ENCODE measurements at regions not wholly inside any gene's neighbourhood (a gene's known extent, or its start where the extent isn't known, plus 50 kb on each side); places are given as distances from the start of the nearest gene placed in this dataset.

DNA sequence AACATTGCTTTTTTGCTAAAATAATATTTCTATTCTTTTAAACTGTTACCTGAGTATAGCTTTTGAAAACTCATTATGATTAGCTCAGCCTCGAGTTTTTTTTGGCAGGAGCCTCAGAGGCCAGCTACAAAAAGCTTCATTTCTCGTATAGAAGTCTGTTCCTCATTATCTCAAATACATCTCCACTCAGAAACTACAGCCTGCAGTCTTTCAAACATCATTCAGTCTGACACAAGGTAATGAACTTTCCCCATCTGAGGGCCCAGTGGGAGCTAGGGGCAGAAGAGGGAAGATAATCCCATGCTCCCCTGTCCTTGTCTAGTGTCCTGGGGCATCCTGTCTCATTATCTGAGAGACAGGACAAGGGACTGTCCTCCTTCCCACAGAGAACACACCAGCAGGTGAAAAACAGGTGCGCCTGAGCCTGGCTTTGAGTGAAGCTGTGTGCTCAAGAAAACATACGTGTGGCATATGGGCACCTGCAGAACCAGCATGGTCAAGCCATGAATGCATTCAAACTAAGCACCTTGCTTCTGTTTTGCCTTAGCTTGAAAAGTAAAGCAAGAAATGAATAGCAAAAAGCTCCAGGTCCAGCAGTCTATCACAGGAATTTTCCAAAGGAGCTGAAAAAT lies 247.5 kb downstream of the MREG start:
- DNase-seq: no peak

DNA sequence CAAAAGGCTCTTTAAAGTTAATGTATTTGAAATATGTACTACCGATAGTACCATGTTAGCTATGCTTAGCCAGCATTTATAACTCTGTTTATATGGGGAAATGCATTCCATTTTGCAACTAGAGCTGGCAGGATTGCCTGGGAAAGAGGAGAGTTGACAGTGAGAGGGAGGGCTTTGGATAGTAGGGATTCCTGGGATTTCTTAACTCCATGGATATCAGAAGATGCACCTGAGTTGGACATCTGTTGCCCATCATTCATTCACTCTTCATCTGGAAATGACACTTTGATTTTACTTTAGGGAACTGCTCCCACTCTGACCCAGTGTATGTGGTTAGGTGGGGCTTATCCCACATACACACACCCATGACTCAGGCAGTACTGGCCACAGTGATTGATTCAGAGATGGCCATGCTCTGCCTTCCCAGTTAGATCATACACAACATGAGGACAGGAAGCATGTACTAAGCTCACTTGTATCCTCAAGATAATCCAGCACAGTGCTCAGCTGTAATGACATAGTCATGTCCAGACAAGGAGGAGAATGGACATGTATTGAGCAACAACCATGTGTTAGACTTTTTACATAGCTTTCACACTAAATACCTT lies 248.8 kb downstream of the MREG start:
- DNase-seq: no peak

DNA sequence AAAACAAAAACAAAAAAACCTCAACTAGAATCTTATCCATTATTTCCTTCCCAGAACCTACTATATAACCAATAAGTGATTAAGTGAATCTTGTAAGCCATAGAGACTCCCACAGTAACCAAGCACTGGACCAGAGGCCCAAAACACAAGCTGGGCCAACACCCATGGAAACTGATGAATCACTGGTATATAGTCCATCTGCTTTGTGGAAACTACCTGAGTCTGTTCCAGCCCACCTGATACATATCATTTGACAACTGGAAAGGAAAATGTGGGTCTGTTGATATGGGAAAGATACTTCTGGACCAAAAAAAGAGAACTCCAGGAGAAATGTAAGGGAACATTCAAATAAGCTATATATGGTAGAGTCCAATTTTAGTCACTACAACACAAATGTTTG lies 252.8 kb downstream of the MREG start:
- no peak for DNase-seq

DNA sequence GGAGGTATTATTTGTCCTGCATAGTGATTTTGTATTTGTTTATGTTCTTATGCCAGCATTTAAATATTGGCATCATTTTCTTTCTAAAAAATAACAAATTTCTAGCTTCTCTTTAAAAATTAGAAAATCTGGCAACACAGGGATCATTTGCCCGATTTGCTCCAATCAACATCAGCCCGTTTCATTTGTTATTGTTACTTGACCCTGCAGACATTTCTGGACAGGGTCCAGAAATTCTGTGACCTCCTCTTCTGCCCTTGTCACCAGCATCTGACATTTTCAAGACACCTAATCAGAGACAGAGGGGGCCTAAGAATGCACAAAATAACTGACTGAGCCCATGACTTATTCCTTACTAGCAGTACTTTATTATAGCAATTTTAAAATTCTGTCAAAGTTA lies 253.3 kb downstream of the MREG start:
- no peak for DNase-seq

DNA sequence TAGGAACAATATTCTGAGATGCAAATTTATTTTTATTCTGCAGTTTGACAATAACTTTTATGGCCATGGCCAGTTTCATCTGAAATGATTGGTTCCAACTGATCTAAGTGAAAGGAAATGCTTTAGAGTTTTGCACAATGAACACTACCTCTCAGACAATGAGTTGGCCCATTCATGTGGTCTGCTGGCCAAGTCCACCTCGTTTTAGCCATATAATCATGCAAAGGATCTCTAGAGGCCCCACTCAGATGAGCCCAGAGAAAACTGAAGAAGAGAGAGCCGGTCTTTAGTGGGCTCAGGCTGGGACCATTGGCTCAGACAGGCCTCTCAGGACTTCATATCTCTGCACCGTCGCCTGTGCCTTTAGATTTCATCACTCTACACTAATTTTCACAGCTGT lies 254.7 kb downstream of the MREG start:
- DNase-seq: no peak

DNA sequence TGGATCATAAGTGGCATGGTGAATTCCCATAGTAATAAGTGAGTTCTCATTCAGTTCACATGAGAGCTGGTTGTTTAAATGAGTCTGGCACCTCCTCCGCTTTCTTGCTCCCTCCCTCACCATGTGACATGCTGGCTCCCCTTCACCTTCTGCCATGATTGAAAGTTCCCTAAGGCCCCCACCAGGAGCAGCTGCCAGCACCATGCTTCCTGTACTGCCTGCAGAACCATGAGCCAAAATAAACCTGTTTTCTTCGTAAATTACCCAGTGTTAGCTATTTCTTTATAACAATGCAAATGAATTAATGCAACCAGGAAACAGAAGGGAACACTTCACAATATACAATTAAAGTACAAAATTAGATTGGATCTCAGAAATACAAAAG lies 257.0 kb downstream of the MREG start:
- DNase-seq: no peak

DNA sequence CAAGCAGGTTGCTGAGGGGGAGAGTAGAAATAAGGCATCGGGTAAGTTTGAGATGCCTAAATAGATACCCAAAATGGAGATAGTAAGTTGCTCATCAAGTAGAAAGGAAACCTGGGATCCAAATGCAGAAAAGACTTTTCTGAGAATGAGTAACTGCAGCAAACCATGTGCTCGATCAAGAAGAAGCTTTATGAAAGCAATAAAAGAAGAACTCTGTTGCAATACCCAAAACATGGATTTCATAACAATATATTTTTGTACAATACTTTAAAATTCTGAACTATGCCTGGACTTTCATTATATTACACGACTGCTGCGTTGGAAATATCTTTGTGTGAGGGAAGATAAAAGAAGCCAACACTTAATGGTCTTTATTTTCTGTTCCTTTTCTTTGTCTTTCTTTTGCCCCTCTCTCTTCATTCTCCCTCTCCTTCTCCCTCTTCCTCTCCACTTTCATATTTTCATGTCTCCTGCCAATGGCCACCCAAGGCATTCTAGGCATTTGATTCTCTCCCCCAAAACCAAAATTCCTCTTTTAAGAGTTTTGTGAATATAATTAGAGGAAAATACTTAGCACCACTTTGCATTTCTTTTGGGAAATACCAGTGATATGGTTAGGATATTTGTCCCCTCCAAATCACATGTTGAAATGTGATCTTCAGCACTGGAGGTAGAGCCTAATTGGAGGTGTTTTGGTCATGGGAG lies 257.6 kb downstream of the MREG start:
- no peak for DNase-seq

DNA sequence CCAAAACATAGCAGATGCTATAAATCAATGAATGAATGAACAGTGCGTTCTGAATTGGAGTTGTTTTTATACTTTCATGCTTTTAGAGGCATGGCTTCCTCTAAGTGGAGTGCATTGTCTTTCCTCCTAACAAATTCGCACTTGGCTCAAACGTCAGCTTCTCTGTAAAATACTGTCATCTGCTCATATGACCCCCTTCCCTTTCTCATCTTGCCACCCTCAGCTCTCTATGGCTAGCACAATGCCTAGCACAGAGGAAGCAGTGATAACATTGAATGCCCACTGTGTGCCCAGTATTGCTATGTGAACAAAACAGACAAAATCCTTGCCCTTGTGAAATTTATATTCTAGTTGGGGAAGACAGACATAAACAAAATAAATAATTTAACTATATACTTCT lies 258.8 kb downstream of the MREG start:
- no peak for DNase-seq

DNA sequence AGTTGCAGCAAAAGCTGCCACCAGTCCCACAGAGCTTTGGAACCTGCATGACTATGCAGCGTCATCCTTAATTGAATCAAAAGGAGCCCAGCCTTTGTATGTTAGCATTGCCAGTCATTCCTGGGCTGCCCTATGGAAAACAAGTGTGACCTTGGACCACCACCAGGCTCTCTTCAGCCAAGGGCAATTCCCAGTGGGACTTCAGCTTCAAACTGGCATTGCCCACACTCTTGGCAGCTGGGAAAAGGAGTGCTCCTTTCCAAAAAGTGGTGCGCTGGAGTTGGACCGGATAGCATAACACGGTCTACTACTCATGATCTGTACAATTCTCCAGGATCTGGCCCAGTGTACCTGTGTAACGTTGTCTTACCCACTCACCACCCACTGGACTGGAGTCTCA lies 259.5 kb downstream of the MREG start:
- DNase-seq: no peak

DNA sequence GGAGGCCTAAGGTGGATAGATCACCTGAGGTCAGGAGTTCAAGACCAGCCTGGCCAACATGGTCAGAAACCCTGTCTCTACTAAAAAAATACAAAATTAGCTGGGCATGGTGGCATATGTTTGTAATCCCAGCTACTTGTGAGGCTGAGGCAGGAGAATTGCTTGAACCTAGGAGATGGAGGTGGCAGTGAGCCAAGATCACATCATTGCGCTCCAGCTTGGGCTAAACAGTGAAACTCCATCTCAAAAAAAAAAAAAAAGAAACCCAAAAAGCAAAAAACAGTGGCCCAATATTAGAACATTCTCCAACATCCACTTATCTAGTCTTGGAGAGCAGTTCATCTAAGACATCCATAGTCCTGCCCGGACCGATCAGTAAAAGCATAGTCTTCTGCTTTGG lies 260.4 kb downstream of the MREG start:
- DNase-seq: no peak

DNA sequence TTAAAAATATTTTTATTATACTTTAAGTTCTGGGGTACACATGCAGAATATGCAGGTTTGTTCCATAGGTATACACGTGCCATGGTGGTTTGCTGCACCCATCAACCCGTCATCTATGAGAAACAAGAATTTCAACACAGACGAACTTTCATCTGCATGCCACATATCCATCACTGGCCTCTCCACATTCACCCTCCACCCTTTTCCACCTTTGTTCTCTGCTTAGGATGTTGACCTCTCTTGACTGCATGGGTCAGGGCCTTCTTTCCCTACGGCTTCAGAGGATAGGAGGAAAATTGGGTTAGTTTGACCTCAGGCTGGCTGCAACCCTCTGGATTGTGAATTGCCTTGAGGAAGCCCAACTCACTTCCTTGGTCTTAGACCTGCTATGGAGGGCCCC lies 260.9 kb downstream of the MREG start:
- no peak for DNase-seq

DNA sequence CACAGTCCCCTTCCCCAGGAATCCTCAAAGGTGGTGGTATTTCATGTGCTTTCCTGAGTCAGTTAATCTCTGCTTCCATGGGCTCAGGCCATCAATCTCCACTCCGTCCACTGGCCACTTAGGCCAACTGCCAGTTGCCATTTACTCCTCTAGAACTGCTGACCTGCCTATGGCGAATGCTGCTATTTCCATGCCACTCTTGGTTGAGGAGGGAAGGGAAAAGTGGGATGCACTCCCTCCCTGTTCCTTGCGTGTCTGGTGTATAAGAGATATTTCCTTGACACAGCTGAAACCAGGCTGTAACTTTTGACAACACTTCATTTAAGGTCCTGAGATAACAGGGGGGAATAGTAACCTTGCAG lies 261.5 kb downstream of the MREG start:
- no peak for DNase-seq

DNA sequence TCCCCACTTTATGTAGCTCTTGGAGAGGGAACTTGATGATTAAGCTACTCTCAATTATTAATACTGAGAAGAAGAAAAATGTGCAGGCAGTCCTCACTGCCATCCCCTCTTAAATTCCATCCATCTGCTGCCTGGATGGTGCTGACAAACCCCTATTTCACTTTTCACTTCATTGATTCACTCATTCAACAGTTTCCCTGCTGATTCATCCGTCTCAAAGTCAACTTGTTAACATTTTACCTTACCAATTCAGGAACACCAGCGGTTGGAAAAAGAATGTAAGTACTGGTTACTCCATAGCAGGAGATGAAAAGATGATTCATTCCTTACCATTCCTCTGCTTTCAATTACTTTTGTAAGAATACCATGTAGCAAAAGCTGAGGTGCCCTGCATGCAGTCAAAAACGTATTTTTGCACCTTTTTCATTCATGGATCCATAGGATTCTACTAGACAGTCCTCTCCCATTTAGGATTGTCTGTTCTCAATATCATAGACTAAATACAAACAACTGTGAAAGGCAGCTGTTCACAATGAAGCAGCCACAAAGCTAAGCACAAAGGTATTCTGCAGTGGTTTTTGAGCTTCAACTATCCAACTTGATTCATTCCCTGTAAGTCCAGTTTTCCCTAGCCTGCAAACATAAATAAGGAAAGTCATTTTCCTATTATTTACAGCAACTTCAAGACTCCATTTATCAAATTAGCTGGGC lies 262.0 kb downstream of the MREG start:
- no peak for DNase-seq

DNA sequence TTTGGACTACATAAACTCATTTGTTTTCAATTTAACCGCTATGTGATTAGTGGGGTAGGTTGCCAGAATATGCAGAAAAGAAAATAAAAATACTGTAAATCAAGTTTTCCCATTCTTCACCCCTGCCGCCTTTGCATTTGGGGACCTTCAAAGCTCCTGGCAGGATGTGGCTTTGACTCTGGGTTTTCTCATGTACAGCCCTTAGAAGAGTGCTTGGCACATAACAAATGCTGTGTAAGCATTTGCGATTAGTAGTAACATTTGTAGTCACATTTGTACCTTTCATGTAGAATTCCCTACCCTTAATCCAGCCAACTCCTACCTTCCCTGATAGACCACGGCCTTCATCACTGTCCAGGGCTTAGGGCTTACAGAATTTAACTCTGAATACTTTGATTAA lies 262.6 kb downstream of the MREG start:
- DNase-seq: no peak

DNA sequence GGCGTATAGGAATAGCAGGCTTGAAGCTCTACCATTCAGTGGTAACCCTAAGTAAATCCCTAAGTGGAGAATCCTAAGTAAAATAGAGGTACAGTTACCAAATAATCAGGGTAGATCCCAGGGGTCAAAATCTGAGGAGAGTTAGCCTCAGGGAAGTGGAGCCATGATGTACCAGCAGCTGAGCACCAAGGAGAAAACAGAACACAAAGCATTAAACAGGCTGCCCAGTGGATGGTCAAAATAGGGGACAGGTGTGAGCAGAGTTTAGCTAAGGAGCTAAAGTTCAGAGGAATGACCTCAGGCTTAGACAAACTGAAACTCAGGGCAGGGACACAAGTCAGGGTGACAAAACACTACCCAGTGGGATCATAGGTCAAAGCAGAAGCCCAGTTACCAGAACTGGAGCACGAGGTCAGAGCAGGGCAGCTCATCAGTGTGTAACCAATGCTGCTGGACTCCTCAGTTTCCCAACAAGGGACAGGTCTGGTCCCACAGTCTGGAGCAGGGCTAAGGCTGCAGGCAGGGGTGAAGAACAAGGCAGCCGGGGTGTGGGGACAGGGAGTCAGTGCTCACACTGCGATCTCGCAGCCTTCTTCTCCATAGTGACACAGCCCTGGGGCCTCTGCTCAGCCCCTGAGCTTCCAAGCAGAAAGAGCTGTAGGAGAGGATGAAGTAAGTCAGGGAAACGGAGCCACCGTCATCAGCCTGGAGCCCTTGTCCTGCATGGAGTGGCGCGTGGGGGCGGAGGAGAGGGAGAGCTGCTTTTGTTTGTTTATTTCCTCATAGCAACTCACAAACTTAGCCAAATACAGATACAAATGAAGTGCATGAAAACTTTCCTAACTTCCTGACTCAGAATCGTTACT lies 264.0 kb downstream of the MREG start:
- DNase-seq: no peak

DNA sequence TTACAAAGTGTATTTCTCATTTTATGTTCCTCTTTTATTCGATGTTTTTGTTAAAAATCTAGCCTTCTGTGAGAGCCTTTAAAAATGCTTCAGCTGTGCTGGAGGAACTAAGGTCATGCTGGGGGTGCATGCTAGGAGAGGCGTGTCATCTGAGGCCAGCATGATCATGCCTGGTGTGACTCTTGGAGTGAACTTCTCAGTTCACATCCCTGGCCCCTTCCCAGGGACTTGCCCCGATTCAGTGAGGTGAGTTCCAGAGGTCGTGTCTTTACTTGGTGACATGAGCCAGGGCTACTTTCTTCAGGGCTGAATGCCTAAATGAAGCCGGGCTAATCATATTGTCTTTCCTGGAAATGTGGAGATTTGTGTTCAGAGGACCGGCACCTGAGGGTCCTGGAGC lies 264.9 kb downstream of the MREG start:
- DNase-seq: no peak

DNA sequence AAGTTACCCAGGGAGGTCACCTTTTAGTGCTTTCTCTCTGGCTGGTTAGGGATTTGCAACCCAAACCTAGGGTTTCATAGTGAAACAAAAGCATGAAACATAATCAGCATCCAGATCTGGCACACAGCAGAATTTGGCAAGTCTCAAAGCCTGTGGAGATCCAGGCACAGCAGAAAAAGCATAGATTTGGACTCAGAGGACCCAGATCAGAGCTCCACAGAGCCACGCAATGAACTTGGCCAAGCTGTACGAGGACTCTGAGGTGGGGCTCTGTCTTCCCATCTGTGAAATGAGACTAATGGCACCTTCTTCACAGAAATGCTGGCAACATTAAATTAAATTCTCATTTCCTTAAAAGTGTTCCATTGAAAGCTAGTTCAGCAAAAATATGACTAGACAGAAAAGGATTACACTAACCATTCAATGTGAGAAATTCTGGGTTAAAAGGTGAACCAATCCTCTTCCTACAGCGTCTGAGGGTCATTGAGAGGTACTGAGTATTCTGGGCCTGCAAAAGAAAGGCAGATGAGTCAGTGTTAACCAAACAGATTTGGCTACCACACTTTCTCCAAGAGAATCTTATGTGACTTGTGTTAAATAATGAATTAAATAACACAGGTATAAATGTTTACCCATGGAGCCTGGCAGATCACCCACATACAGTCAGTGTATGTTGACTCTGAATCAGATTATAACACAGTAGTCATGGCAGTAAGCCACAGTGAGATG lies 266.3 kb downstream of the MREG start:
- no peak for DNase-seq

DNA sequence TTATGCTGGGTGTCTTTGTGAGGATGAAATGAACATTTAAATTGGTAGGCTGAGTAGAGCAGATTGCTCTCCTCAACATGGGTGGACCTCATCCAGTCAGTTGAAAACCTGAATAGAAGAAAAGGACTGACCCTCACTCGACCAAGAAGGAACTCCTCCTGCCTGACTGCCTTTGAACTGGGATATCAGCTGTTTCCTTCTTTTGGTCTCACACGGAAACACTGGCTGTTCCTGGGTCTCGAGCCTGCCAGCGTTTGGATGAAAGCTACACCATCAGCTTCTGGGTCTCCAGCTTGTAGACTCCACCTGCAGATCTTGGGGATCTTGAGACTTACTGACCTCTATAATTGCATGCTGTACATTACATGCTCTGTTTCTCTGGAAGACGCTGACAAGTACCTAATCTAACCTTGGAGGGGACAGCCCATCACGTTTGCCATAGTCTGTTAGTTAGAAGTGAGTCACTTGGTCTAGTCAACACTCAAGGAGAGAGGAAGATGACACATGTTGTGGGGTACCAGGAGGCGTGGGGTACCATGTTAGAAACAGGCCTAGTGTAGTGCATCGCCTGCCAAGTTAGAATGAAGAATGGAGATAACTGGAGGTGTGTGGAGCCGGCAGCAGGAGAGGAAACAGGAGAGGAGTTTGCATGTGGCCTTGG lies 267.0 kb downstream of the MREG start:
- peak; percentile 2 for DNase-seq

DNA sequence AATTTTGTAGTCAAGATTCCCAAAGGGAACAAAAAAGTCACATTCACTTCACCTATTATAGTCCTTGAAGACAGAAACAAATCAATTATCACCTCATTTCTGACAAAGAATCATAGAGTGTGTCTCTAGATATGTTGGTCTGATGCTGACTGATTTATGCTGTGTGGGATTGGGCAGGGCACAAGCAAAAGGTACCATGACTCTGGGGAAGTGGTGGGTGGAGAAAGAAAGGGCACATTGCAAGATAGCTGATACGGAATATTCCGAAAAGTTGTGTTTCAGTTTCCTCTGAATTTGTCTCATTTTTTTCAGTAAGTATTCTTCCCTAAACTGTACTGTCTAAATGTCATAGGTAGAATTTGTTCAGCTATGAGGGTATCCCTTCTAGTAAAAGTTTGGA lies 268.0 kb downstream of the MREG start:
- DNase-seq: no peak

DNA sequence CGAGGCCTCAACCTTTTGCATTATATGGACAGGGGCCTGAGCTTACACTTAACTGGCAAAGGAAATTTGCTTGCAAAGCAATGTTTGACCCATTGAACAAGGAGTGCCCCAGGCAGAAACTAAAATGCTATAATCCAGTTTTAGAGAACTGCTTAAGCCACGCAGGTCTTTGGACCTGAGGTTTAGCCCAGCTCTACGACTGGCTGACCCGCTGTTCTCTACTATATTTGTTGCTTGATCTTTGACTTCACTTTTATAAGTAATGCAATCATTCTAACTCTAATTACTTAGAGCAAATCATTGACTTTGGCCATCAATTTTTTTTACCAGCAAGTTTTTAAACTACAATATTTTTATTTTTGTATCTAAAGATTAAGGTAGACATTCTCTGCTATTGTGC lies 268.8 kb downstream of the MREG start:
- DNase-seq: no peak

DNA sequence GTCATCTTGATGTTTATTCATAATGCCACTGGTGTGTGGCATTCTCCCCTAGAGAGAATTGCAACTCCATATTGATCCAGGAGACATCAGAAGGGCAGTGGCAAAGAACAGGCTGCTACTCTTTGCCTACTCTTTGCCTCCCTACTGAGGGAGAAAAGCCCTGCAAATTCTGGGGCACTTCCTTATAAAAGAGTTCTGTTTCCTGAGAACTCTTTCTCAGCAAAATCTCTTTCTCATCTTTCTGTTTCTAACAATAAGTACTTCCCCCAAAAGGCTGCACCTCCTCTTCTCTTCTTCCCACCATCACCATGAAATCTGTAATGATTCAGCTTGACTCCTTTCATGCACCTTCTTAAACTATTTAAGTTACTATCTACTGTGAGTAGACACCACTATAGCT lies 270.3 kb downstream of the MREG start:
- no peak for DNase-seq

DNA sequence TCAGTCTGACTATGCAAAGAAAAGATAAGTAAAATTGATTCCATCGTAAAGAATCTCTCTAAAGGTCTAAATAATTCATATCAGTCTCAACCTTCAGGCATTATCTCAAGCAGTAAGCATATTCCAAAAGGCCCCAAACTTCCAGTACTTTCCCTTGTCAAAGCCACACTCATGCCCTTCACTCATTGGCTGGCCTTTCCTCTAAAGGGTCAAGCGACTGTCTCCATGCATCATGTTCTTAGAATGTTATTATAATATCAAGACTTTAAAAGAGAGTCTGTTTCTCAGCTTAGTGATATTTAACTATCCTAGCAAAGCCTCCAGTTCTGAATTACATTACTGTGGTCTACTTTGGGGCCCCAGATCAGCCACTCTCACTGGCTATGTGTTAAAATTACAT lies 271.3 kb downstream of the MREG start:
- DNase-seq: no peak

All from stimulated activated naive CD4-positive, alpha-beta T cell treated with Interleukin-2 at 50 U/mL for 16 hours (primary cell).